GM23248 (cell line): ENCODE measurements at regions not wholly inside any gene's neighbourhood (a gene's known extent, or its start where the extent isn't known, plus 50 kb on each side); places are given as distances from the start of the nearest gene placed in this dataset.

Source experiments
- EZH2 ChIP-seq: fragments of 200-600 bp; sonication (generic); IDR thresholded peaks from 2 replicates; pipeline ENCODE4 v1.6.1; 2018; ENCODE audit warnings: antibody characterized with exemption, mild to moderate bottlenecking; ENCODE audit not compliant: insufficient read depth, poor library complexity, severe bottlenecking
- EZH2phosphoT487 ChIP-seq: fragments of 200-600 bp; sonication (generic); IDR thresholded peaks from 2 replicates; pipeline ENCODE4 v1.6.1; 2018; ENCODE audit warnings: antibody characterized with exemption, moderate library complexity, mild to moderate bottlenecking, low read depth; ENCODE audit not compliant: insufficient read depth

DNA sequence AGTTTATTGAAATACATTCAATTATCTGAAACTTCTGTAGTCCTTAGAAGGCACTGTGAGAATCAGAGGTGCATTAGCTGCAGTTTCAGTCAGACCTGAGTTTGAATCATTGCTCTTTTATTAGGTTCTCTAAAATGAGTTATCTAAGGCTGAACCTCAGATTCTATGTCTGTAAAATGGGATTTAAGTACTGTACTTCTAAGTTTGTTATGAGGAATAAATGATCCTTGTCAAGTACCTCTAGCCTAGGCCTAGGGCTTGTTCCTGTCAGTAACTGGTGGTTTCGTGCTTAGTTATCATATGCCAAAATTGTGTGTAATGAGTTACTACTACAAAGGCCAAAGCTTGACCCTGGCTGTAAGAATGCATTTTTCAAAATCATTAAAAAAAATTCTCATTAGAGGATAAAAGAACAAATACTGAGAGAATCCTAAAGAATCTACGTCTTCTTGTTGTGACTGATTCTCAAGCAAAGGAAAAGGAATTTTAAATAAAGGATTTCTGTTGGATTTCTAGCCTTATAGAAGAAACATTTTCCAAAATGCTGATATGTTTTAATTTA, 65.8 kb downstream of the SLIT2 start:
- TF ChIP-seq EZH2 (no peak), EZH2phosphoT487 (no peak)
